ENCODE measurements at regions not wholly inside any gene's neighbourhood (a gene's known extent, or its start where the extent isn't known, plus 50 kb on each side); places are given as distances from the start of the nearest gene placed in this dataset.

- TF ChIP-seq POLR2A (IDR thresholded peaks at IDR 0.05; ENCODE audit: low read length) (no peak), GATA1 (IDR thresholded peaks at IDR 0.05; ENCODE audit: low read depth, low read length) (no peak)
Observed at GRCh38 chr13:34352958-34353357, 535.0 kb downstream of the RFC3 start.

Data from erythroblast (primary cell).